Endothelial cell of umbilical vein (primary cell): ENCODE measurements at regions not wholly inside any gene's neighbourhood (a gene's known extent, or its start where the extent isn't known, plus 50 kb on each side); places are given as distances from the start of the nearest gene placed in this dataset.

ENCODE experiments used
- BruUV-seq: library from RNA; stranded (reverse); fragments of 400-500 nt; replicated peaks from 2 replicates; lab custom pipeline; 2021; lab: Mats Ljungman, UMichigan
- CTCF ChIA-PET: fragments of 300-600, 350-600 bp; sonication (Branson Sonifier 250); formaldehyde crosslinking; loops from one replicate; lab custom pipeline; 2021; ENCODE audit warnings: antibody characterized with exemption, inconsistent platforms; lab: Charles Lee
- POLR2A ChIA-PET: fragments of 300-600, 350-600 bp; sonication (Branson Sonifier 250); formaldehyde crosslinking; loops from one replicate; lab custom pipeline; 2021; ENCODE audit warnings: antibody characterized with exemption, inconsistent platforms; lab: Charles Lee
- DNase-seq: peaks from one replicate; pipeline ENCODE4 v3.0.0-alpha.2; 2011; ENCODE audit warnings: low read depth, low spot score
- FAIRE-seq: peaks from 2 replicates; lab custom pipeline; 2011; peaks lifted over from hg19 to GRCh38; lab: Jason Lieb, UNC
- H2AFZ ChIP-seq: 2 replicates; pipeline ENCODE4 v1.6.0; 2012; ENCODE audit warnings: low read depth, low read length, control low read depth, inconsistent platforms
- H3K27ac ChIP-seq: 2 replicates; pipeline ENCODE4 v1.5.1; 2011; ENCODE audit warnings: low read depth, mild to moderate bottlenecking, control low read depth, low read length, moderate library complexity; ENCODE audit not compliant: insufficient read depth
- H3K27me3 ChIP-seq, 2 experiments: 2 replicates each; pipeline versions ENCODE4 v1.6.0 to v1.6.1; 2011; ENCODE audit warnings: low read length in 2 of 2, mixed read lengths in 1 of 2; ENCODE audit not compliant: control insufficient read depth in 2 of 2, insufficient read depth in 2 of 2
- H3K36me3 ChIP-seq, 2 experiments: 2 replicates in 1 of 2; 3 replicates in 1 of 2; pipeline ENCODE4 v1.5.1; 2011; ENCODE audit warnings: low read length in 2 of 2, mild to moderate bottlenecking in 1 of 2, moderate library complexity in 1 of 2; ENCODE audit not compliant: control insufficient read depth in 2 of 2, insufficient read depth in 2 of 2; ENCODE audit errors: extremely low read depth in 1 of 2
- H3K4me1 ChIP-seq: 3 replicates; pipeline ENCODE4 v1.5.1; 2011; ENCODE audit warnings: mild to moderate bottlenecking, low read length; ENCODE audit not compliant: control insufficient read depth, insufficient read depth; ENCODE audit errors: extremely low read depth
- H3K4me2 ChIP-seq: 2 replicates; pipeline ENCODE4 v1.6.1; 2011; ENCODE audit warnings: low read length, control low read depth, mixed read lengths; ENCODE audit not compliant: insufficient read depth
- H3K4me3 ChIP-seq, 3 experiments: fragments of 200-600 bp in 1 of 3; sonication (generic), shearing (Covaris generic) in 1 of 3; replicated peaks in 1 of 3; 2 replicates each; pipeline ENCODE4 v1.5.1; 2011 to 2016; ENCODE audit warnings: control low read depth in 3 of 3, low read length in 3 of 3, mild to moderate bottlenecking in 2 of 3, inconsistent platforms in 1 of 3, low read depth in 1 of 3, moderate library complexity in 1 of 3; ENCODE audit not compliant: insufficient read depth in 1 of 3
- H3K79me2 ChIP-seq: 2 replicates; pipeline ENCODE4 v1.6.0; 2012; ENCODE audit warnings: low read length, inconsistent platforms; ENCODE audit not compliant: control insufficient read depth, insufficient read depth
- H3K9ac ChIP-seq: replicated peaks from 2 replicates; pipeline ENCODE3; 2011; ENCODE audit warnings: low read length, control low read depth; ENCODE audit not compliant: insufficient read depth; ENCODE audit errors: extremely low read depth
- H3K9me1 ChIP-seq: replicated peaks from 3 replicates; pipeline ENCODE4 v1.6.0; 2011; ENCODE audit warnings: mild to moderate bottlenecking, low read length; ENCODE audit not compliant: control insufficient read depth, insufficient read depth; ENCODE audit errors: extremely low read depth
- H3K9me3 ChIP-seq: replicated peaks from 2 replicates; pipeline ENCODE4 v1.5.1; 2012; ENCODE audit warnings: low read length, inconsistent platforms; ENCODE audit not compliant: control insufficient read depth, insufficient read depth
- H4K20me1 ChIP-seq: replicated peaks from 2 replicates; pipeline ENCODE3; 2011; ENCODE audit warnings: mild to moderate bottlenecking, low read length; ENCODE audit not compliant: control insufficient read depth, insufficient read depth; ENCODE audit errors: extremely low read depth
- CTCF ChIP-seq, 2 donors: IDR thresholded peaks; 1 replicate in 1 of 2; 2 replicates in 1 of 2; pipeline ENCODE4 v1.5.1; 2011; ENCODE audit warnings: low read length in 2 of 2, mild to moderate bottlenecking in 2 of 2, moderate library complexity in 2 of 2, control low read depth in 1 of 2, inconsistent platforms in 1 of 2, low read depth in 1 of 2; ENCODE audit not compliant: insufficient read depth in 1 of 2; ENCODE audit errors: extremely low read depth in 1 of 2
- EZH2 ChIP-seq: IDR thresholded peaks from 2 replicates; pipeline ENCODE4 v1.6.1; 2012; ENCODE audit warnings: borderline replicate concordance, low read depth, mild to moderate bottlenecking, moderate library complexity, low read length, inconsistent platforms; ENCODE audit not compliant: severe bottlenecking
- FOS ChIP-seq: IDR thresholded peaks from 2 replicates; pipeline ENCODE4 v1.6.1; 2011; ENCODE audit warnings: mild to moderate bottlenecking, low read length, moderate library complexity, borderline replicate concordance; ENCODE audit not compliant: insufficient read depth
- GATA2 ChIP-seq: IDR thresholded peaks from 2 replicates; pipeline ENCODE4 v1.7.0; 2011; ENCODE audit warnings: low read depth, mild to moderate bottlenecking, moderate library complexity, mixed read lengths, low read length; ENCODE audit not compliant: insufficient read length, insufficient read depth
- JUN ChIP-seq: IDR thresholded peaks from 2 replicates; pipeline ENCODE4 v1.6.1; 2011; ENCODE audit warnings: borderline replicate concordance, low read depth; ENCODE audit not compliant: insufficient read length, insufficient read depth
- MYC ChIP-seq: IDR thresholded peaks from one replicate; pipeline ENCODE4 v1.6.1; 2011; ENCODE audit warnings: mild to moderate bottlenecking, low read depth, low read length
- POLR2A ChIP-seq: IDR thresholded peaks from 2 replicates; pipeline ENCODE4 v1.6.1; 2012; ENCODE audit warnings: low read depth, mild to moderate bottlenecking, control low read depth, low read length
- POLR2AphosphoS5 ChIP-seq: IDR thresholded peaks from 2 replicates; pipeline ENCODE4 v1.6.1; 2012; ENCODE audit warnings: low read depth, mild to moderate bottlenecking, control low read depth, low read length, moderate library complexity; ENCODE audit not compliant: insufficient read depth
- dilution Hi-C: fragments of 300-500 bp; cut with MboI; formaldehyde crosslinking; loops from one replicate; pipeline ENCODE4 v1.15.0; 2019; ENCODE audit warnings: low sequenced_read_pairs; ENCODE audit not compliant: extremely low pct_ligation_motif_present
- intact Hi-C: fragments of 100-400 bp; cut with micrococcal nuclease; formaldehyde crosslinking; loops from one replicate; pipeline ENCODE4 v1.10.0; 2022
- TF ChIP-seq, protein P1 (sequence below): IDR thresholded peaks from 2 replicates; pipeline ENCODE4 v1.6.1; 2011; ENCODE audit not compliant: insufficient read depth, insufficient read length

DNA sequence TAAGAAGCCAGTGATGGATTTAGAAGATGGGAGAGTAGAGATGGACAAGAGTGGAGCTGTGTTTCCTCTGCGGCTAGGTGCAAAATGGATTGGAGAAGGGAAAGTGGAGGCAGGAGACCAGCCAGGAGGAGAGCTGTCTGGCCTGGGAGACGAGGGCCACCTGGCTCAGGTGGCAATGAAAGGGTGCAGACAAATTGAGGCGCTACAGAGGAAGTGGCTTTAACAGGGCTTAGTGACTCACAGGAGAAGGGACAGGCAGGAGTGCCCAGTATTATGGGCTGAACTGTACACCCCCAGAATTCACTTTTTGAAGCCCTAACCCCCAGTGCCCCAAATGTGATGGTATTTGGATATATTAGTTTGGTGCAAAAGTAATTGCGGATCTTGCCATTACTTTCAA, 65.6 kb upstream of the DUSP5 start:
- Histone ChIP-seq H4K20me1 (no peaks in the 10 kb centered on the region), H3K9ac (no peak overlapping the region), H3K4me3 (no peak overlapping the region), H3K79me2 (no peaks in the 10 kb centered on the region), H3K9me3 (no peaks in the 10 kb centered on the region), H3K4me2 (no peak overlapping the region), H3K36me3 (no peaks in the 10 kb centered on the region), H2AFZ (no peak overlapping the region), H3K9me1 (no peaks in the 10 kb centered on the region), H3K27ac (no peak overlapping the region), H3K27me3 (no peaks in the 10 kb centered on the region), H3K4me1 (no peaks in the 10 kb centered on the region)
- intact Hi-C loops, result no loop called here
- no peak for TF ChIP-seq POLR2AphosphoS5
- no peak for TF ChIP-seq POLR2A
- no peak for TF ChIP-seq EZH2
- TF ChIP-seq CTCF (IDR thresholded peaks at IDR 0.05; ENCODE audit: extremely low read depth in 1 of 2, insufficient read depth in 1 of 2, low read depth in 1 of 2, low read length in 2 of 2), result no peak
- TF ChIP-seq, protein P1, sequence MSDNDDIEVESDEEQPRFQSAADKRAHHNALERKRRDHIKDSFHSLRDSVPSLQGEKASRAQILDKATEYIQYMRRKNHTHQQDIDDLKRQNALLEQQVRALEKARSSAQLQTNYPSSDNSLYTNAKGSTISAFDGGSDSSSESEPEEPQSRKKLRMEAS, result no peak
- TF ChIP-seq MYC, result no peak
- no peak for TF ChIP-seq GATA2
- no peak for TF ChIP-seq FOS
- no peak for TF ChIP-seq JUN
- POLR2A ChIA-PET, result no interaction called here
- no TSS peak for BruUV-seq
- FAIRE-seq (no peak), DNase-seq (no peak)
- dilution Hi-C loops, result no loop called here
- CTCF ChIA-PET, result interaction anchor here (1.2 kb wide), 1 partner anchor 122 kb away, joined by 3 read pairs; no protein-coding TSS in a partner anchor
